GM21786 (cell line): ENCODE measurements at regions not wholly inside any gene's neighbourhood (a gene's known extent, or its start where the extent isn't known, plus 50 kb on each side); places are given as distances from the start of the nearest gene placed in this dataset.

Experiments used
- ATAC-seq: cut with Tn5 transposase; IDR thresholded peaks from one replicate; pipeline ENCODE4 v1.9.1; 2021; ENCODE audit not compliant: unreplicated experiment

DNA sequence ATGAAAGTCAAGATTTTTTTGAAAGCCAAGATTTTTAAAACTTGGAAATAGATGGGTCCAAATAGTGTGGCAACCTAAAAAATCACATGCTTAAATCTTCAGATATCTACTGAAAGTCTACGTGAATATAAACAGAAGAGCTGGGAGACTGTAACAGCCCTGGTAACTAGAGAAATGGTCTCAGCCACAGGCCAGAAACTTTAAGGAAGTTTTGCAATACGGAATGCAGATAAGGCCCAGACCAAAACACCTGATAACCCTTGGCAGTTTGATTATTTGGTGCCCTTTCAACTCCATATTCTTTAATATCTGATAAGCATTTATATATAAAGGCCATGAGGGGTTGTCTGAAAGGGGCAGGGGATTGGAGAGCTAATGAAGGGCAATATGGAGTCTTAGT lies 537.3 kb upstream of the TGFBR2 start:
- no peak for ATAC-seq

DNA sequence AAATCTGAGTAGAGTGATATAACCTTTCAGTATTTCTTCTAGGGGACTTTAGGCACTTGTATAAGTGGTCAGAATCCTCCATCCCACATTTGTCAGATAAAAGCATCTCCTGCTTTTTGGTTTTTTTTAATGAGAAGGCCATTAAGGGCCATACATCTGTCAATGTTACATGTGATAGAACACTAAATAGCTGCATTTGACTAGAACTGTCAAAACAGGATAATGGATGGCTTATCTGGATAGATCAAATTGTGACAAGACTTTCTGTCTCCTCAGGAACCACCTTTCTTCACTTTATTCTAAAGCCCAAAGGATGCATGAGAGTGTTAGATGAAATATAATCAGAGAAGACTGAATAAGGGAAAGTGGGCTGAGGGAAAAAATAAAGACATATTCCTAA lies 533.4 kb upstream of the TGFBR2 start:
- ATAC-seq, result no peak

DNA sequence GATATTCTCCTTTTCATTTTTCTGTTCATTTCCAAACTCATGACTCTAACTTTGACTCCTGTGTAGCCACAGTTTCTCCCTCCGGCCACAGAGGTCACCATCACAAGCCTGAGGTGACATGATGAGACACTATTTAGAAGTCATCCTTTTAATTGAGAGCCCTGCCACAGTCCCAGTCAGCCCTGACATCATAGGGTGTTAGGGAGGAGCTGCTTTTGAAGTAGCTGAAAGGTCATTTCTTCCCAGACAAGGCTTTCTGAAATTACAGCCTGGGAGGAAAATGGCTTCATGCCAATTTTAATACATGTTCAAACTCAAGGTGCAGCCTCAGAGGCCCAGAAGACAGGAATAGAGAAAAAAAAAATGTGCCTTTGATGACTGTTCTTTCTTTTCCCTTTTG lies 532.8 kb upstream of the TGFBR2 start:
- no peak for ATAC-seq

- no peak for ATAC-seq
Measured at GRCh38 chr3:30075514-30075913, 530.9 kb upstream of the TGFBR2 start.

DNA sequence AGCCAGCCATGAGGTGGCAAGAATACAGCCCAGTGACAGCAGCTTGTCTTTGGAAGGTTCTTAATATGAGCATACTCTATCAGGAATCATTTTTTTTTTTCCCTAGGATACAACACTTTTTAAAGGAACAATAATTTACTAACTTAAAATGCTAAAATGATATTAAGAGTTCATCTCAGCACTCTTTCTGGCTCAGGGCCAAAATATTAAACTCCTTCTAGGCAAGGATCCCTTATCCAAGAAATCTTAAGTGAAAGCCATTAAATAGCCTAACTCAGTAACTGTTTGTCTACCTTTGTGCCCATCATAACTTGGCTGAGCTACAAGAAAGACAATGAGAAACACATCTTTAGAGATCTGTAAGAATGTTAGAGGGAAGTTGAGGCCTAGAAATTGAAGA lies 529.5 kb upstream of the TGFBR2 start:
- ATAC-seq, result no peak

DNA sequence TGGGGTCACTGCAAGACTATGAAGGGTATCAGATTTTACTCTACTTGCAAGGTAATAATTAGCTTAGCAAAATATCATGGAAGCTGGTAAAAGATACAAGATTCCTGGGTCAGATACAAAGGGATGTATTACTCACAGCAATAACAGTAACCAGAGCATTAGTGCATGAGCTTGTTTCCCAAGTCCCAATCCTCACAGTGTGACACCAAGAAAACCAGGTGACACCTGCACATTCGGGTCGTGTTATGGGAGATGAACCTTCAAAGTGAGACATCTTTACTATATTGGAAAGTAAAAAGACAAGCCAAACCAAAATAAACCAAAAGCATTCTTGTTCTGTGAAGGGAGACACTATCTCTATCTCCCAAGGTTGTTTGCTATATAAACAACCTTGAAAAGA lies 528.7 kb upstream of the TGFBR2 start:
- ATAC-seq, result no peak

GRCh38 chr3:30078736-30079135 lies 527.7 kb upstream of the TGFBR2 start:
- ATAC-seq, result no peak

- ATAC-seq, result no peak
Measured at GRCh38 chr3:30081904-30082303, 524.5 kb upstream of the TGFBR2 start.

DNA sequence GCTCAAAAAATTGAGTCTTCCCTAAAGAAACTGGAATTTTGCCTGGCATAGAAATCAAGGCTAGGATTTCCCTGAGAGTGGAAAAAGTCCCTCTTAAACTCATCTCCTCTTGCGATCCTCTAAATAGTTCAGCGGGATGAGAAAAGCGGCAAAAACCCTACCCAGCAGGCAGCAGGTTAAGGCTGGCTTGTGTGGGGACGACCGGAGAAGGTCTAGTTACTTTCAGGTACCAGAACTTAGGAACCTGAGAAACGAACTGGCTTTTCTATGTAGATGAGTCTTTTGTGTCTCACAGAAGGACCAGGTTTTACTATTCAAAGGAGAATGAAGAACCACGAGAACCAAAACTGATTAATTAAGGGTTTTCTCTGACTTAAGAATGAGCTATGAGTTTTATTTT lies 523.7 kb upstream of the TGFBR2 start:
- no peak for ATAC-seq

DNA sequence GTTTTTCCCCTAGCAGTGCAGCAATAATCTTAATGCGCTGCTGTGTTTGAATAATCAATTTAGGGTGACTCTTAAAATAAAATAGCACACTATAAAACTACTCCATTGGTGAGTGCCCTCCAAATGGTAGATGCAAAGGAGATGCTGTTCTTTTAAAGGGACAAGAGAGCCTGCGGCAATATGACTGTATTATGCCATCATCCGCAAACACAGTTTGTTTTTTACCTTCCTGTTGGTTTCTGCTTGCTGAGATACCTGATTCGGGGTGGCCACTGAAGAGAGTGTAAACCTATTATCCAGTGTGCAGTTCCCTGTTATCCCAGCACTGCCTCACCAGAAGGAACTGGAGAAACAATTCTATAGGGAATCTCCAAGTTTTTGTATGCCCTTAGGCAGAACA lies 523.1 kb upstream of the TGFBR2 start:
- no peak for ATAC-seq

- ATAC-seq, result no peak
Measured at GRCh38 chr3:30084316-30084715, 522.1 kb upstream of the TGFBR2 start.

GRCh38 chr3:30084971-30085403 lies 521.4 kb upstream of the TGFBR2 start:
- ATAC-seq, result no peak

GRCh38 chr3:30085486-30085885 lies 520.9 kb upstream of the TGFBR2 start:
- ATAC-seq, result no peak

- ATAC-seq, result no peak
Measured at GRCh38 chr3:30091686-30092085, 514.7 kb upstream of the TGFBR2 start.

GRCh38 chr3:30097022-30097650 lies 509.3 kb upstream of the TGFBR2 start:
- ATAC-seq, result no peak

GRCh38 chr3:30098243-30098642 lies 508.2 kb upstream of the TGFBR2 start:
- no peak for ATAC-seq

GRCh38 chr3:30098653-30099455 lies 507.5 kb upstream of the TGFBR2 start:
- ATAC-seq, result no peak

DNA sequence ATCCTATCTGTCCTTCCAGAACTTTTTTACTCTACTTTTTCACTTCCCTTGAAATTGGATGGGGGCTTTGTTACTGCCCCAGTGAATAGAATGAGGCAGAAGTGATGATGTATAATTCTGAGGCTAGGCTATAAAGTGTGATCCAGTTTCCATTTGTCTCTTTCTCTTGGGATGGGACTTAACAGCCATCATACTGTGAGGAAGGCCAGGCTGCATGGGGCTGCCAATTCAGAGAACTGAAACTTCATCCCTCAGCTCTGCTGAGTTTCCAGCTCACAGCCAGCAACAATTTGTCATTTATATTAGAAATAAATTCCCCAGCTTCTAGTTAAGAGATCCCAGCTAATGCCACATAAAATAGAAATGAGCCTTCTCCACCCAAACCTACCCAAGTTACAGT lies 504.0 kb upstream of the TGFBR2 start:
- no peak for ATAC-seq

GRCh38 chr3:30103186-30103585 lies 503.2 kb upstream of the TGFBR2 start:
- no peak for ATAC-seq

DNA sequence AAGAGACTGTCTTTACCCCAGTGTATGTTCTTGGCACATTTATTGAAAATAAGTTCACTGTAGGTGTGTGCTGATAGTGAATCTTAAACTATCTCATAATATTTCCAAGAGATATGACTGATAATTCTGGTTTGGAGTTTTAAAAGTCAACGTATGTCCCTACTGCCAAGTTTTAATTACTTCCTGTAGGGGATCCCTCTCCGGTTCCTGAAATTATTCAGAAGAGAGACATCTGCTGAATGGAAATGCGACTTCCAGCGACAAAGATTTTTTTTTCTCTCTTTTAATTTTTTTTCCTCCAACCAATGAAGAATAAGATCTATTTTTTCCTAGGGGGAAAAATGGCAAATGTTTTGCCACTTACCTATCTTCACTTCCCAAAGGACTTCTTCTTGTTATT lies 498.9 kb upstream of the TGFBR2 start:
- ATAC-seq, result no peak

DNA sequence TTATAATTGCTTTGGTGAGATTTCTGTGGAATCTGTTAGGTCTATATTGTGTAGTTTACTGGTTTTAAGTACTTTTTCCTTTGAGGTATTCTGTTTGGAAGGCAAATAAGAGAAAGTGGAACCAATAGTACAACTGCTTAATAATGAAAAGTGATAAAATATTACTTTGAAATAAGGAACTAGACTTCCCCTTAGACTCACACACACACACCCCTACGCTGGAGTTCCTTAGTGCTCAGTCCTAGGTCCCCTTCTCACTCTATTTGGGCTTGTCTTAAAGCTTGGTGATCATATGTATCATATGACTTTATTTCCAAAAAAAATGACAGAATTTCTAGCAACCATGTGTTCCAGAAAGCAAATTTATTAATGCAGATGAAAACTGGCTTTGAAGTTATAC lies 494.0 kb upstream of the TGFBR2 start:
- ATAC-seq, result no peak

DNA sequence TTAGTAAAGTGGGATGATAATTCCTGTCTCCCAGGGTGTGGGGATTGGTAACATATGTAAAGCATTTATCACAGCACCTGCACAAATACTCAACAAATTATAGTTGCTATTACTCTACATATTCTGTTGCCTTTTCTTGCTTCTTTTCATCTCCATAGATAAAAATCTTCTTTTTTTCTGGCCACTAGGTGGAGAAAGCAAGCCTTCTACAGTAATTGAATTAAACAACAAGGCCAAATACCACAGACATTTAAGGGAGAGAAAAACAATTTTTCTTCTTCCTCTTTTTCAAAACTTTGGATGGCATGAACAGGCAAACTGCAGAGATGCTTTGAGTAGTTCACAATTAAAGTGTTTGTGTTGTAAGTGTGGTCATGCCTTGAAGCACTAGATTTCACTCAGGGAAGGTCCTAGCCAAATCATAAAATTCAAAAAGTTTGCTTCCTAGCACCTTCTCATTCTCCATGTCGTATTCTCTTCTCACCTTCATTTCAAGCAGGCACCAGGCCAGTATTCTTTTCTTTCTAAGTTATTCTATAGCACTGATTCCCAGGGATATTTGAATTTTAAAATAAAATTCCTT lies 493.4 kb upstream of the TGFBR2 start:
- ATAC-seq, result no peak
